ENCODE measurements at regions not wholly inside any gene's neighbourhood (a gene's known extent, or its start where the extent isn't known, plus 50 kb on each side); places are given as distances from the start of the nearest gene placed in this dataset.

- Mint-ChIP-seq H3K27me3 (ENCODE audit: low read depth) (peaks cover 76% of the 10 kb centered on the region), H3K4me3 (no peak overlapping the region), H3K36me3 (ENCODE audit: low read depth) (no peaks in the 10 kb centered on the region)
Measured at GRCh38 chr13:25042151-25042865, 53.6 kb upstream of the PABPC3 start.

GRCh38 chr13:25044071-25044470 is 51.9 kb upstream of the PABPC3 start:
- Mint-ChIP-seq H3K4me3 (no peak overlapping the region), H3K27ac (no peak overlapping the region), H3K27me3 (ENCODE audit: low read depth) (peaks cover 89% of the 10 kb centered on the region), H3K9me3 (peaks cover 4% of the 10 kb centered on the region), H3K36me3 (ENCODE audit: low read depth) (no peaks in the 10 kb centered on the region), H3K4me1 (no peaks in the 10 kb centered on the region)
- TF ChIP-seq CTCF (IDR thresholded peaks at IDR 0.05; ENCODE audit: unreplicated experiment in 3 of 3): no peak

More at GRCh38 chr13:25042151-25042865, 53.6 kb upstream of the PABPC3 start:
- no peaks in the 10 kb centered on the region for H3K9me3 Mint-ChIP-seq
- H3K4me1 Mint-ChIP-seq: no peaks in the 10 kb centered on the region
- TF ChIP-seq CTCF (IDR thresholded peaks at IDR 0.05; ENCODE audit: unreplicated experiment in 3 of 3): no peak
- no peak overlapping the region for H3K27ac Mint-ChIP-seq

Data from nephron (organoid).